ENCODE measurements at regions not wholly inside any gene's neighbourhood (a gene's known extent, or its start where the extent isn't known, plus 50 kb on each side); places are given as distances from the start of the nearest gene placed in this dataset.
"Not testable (repeated sequence)": the region's sequence is repeated elsewhere in the genome, so short reads cannot be mapped to it uniquely, and the experiment has no call there.

- no peak overlapping the region for H3K4me3 ChIP-seq (ENCODE audit: low read length)
- TF ChIP-seq, protein P1, sequence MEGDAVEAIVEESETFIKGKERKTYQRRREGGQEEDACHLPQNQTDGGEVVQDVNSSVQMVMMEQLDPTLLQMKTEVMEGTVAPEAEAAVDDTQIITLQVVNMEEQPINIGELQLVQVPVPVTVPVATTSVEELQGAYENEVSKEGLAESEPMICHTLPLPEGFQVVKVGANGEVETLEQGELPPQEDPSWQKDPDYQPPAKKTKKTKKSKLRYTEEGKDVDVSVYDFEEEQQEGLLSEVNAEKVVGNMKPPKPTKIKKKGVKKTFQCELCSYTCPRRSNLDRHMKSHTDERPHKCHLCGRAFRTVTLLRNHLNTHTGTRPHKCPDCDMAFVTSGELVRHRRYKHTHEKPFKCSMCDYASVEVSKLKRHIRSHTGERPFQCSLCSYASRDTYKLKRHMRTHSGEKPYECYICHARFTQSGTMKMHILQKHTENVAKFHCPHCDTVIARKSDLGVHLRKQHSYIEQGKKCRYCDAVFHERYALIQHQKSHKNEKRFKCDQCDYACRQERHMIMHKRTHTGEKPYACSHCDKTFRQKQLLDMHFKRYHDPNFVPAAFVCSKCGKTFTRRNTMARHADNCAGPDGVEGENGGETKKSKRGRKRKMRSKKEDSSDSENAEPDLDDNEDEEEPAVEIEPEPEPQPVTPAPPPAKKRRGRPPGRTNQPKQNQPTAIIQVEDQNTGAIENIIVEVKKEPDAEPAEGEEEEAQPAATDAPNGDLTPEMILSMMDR (IDR thresholded peaks at IDR 0.05; ENCODE audit: insufficient read depth, low read depth, low read length, missing control alignments), result no peak
- DNase-seq (ENCODE audit: low read depth), result peak; percentile 56
Observed at GRCh38 chr20:11499101-11499634, 418.5 kb upstream of the BTBD3 start.

GRCh38 chr20:11502061-11502460 is 415.6 kb upstream of the BTBD3 start:
- H3K4me3 ChIP-seq (ENCODE audit: low read length), result no peak overlapping the region
- DNase-seq (ENCODE audit: low read depth), result no peak
- TF ChIP-seq, protein P1 (IDR thresholded peaks at IDR 0.05; ENCODE audit: insufficient read depth, low read depth, low read length, missing control alignments), result no peak

GRCh38 chr20:11502671-11503070 is 415.0 kb upstream of the BTBD3 start:
- TF ChIP-seq, protein P1 (IDR thresholded peaks at IDR 0.05; ENCODE audit: insufficient read depth, low read depth, low read length, missing control alignments), result no peak
- no peak for DNase-seq (ENCODE audit: low read depth)
- no peak overlapping the region for H3K4me3 ChIP-seq (ENCODE audit: low read length)

DNA sequence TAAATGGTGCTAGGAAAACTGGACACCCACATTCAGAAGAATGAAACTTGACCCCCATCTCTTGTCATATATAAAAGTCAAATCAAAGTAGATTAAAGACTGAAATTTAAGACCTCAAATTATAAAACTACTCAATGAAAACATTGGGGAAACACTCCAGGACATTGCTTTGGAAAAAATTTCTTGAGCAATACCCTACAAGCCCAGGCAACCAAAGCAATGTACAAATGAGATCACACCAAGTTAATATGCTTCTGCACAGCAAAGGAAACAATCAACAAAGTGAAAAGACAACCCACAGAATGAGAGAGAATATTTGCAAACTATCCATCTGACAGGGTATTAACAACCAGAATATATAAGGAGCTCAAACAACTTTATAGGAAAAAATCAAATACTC is 407.9 kb upstream of the BTBD3 start:
- H3K4me3 ChIP-seq (ENCODE audit: low read length), result no peak overlapping the region
- TF ChIP-seq, protein P1 (IDR thresholded peaks at IDR 0.05; ENCODE audit: insufficient read depth, low read depth, low read length, missing control alignments), result no peak
- peak; percentile 63 for DNase-seq (ENCODE audit: low read depth)

DNA sequence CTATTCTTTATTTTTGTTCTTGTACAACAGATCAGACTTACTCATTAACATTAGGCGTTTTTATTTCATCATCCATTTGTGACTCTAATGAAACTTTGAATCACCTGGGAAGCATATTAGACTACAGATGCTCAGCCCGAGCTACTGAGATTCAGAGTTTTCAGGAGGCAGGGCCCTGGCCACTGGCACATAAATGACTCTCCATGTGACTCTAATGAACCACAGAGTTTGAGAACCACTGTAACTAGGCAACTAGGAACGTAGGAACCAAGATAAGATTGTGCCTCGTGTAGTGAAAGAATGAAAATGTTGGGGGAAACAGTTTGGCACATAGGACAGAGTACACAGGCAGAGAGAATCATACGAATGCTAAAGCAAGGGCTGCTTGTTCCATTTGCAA is 405.9 kb upstream of the BTBD3 start:
- H3K4me3 ChIP-seq (ENCODE audit: low read length), result no peak overlapping the region
- TF ChIP-seq, protein P1 (IDR thresholded peaks at IDR 0.05; ENCODE audit: insufficient read depth, low read depth, low read length, missing control alignments), result no peak
- DNase-seq (ENCODE audit: low read depth), result peak; percentile 51

GRCh38 chr20:11513241-11513745 is 404.4 kb upstream of the BTBD3 start:
- DNase-seq (ENCODE audit: low read depth); H3K4me3 ChIP-seq (ENCODE audit: low read length): not testable (repeated sequence)

- no peak for DNase-seq (ENCODE audit: low read depth)
- no peak overlapping the region for H3K4me3 ChIP-seq (ENCODE audit: low read length)
- TF ChIP-seq, protein P1 (IDR thresholded peaks at IDR 0.05; ENCODE audit: insufficient read depth, low read depth, low read length, missing control alignments), result no peak
Observed at GRCh38 chr20:11516448-11516847, 401.2 kb upstream of the BTBD3 start.

Data from epithelial cell of esophagus (primary cell).